Neural progenitor cell (in vitro differentiated cells): ENCODE measurements at regions not wholly inside any gene's neighbourhood (a gene's known extent, or its start where the extent isn't known, plus 50 kb on each side); places are given as distances from the start of the nearest gene placed in this dataset.

Source experiments
- DNase-seq: peaks from one replicate; pipeline ENCODE4 v3.0.0-alpha.2; 2016; ENCODE audit warnings: low spot score
- H2AFZ ChIP-seq: fragments of 200-600 bp; sonication (generic); replicated peaks from 2 replicates; pipeline ENCODE4 v1.6.1; 2016; ENCODE audit warnings: antibody characterized with exemption
- H3F3A ChIP-seq: fragments of 200-600 bp; sonication (generic); 2 replicates; pipeline ENCODE4 v1.6.1; 2016; ENCODE audit warnings: antibody characterized with exemption, low read depth
- H3K27ac ChIP-seq: fragments of 200-600 bp; sonication (generic); 2 replicates; pipeline ENCODE4 v1.5.1; 2016; ENCODE audit warnings: mild to moderate bottlenecking
- H3K27me3 ChIP-seq: fragments of 200-600 bp; sonication (generic); 2 replicates; pipeline ENCODE4 v1.6.1; 2016; ENCODE audit warnings: mild to moderate bottlenecking, moderate library complexity
- H3K36me3 ChIP-seq: fragments of 200-600 bp; sonication (generic); 2 replicates; pipeline ENCODE4 v1.5.1; 2016
- H3K4me1 ChIP-seq: fragments of 200-600 bp; sonication (generic); 2 replicates; pipeline ENCODE4 v1.6.1; 2016; ENCODE audit warnings: mixed run types
- H3K4me2 ChIP-seq: fragments of 200-600 bp; sonication (generic); 2 replicates; pipeline ENCODE4 v1.6.1; 2016
- H3K4me3 ChIP-seq: fragments of 200-600 bp; sonication (generic); 2 replicates; pipeline ENCODE4 v1.5.1; 2016
- H3K79me2 ChIP-seq: fragments of 200-600 bp; sonication (generic); 2 replicates; pipeline ENCODE4 v1.6.1; 2016; ENCODE audit warnings: low read depth
- H3K9ac ChIP-seq: fragments of 200-600 bp; sonication (generic); 2 replicates; pipeline ENCODE4 v1.6.1; 2016
- H3K9me3 ChIP-seq: fragments of 200-600 bp; sonication (generic); 2 replicates; pipeline ENCODE4 v1.5.1; 2016; ENCODE audit warnings: low read depth
- H4K20me1 ChIP-seq: fragments of 200-600 bp; sonication (generic); 2 replicates; pipeline ENCODE4 v1.6.1; 2016; ENCODE audit warnings: low read depth
- H3K27ac Mint-ChIP-seq: 3 replicates; pipeline ENCODE4 v1.8.0; 2021; ENCODE audit warnings: mixed read lengths
- H3K27me3 Mint-ChIP-seq: 2 replicates; pipeline ENCODE4 v1.8.0; 2022; ENCODE audit warnings: low read depth, mild to moderate bottlenecking, inconsistent platforms, moderate library complexity, mixed read lengths; ENCODE audit not compliant: insufficient read depth
- H3K36me3 Mint-ChIP-seq: 3 replicates; pipeline ENCODE4 v1.8.0; 2021; ENCODE audit warnings: mixed read lengths
- H3K4me1 Mint-ChIP-seq: 3 replicates; pipeline ENCODE4 v1.8.0; 2021; ENCODE audit warnings: mixed read lengths
- H3K4me3 Mint-ChIP-seq: 3 replicates; pipeline ENCODE4 v1.8.0; 2021; ENCODE audit warnings: mild to moderate bottlenecking, moderate library complexity, mixed read lengths
- H3K9me3 Mint-ChIP-seq: 3 replicates; pipeline ENCODE4 v1.8.0; 2020; ENCODE audit warnings: mixed read lengths
- CTCF ChIP-seq: fragments of 200-600 bp; sonication (generic); IDR thresholded peaks from 2 replicates; pipeline ENCODE4 v1.5.1; 2017; ENCODE audit warnings: antibody characterized with exemption, mild to moderate bottlenecking
- EZH2 ChIP-seq: fragments of 200-600 bp; sonication (generic); IDR thresholded peaks from 2 replicates; pipeline ENCODE4 v1.6.1; 2017; ENCODE audit warnings: antibody characterized with exemption, mild to moderate bottlenecking, moderate library complexity
- EZH2phosphoT487 ChIP-seq: fragments of 200-600 bp; sonication (generic); IDR thresholded peaks from 2 replicates; pipeline ENCODE4 v1.6.1; 2017; ENCODE audit warnings: antibody characterized with exemption

DNA sequence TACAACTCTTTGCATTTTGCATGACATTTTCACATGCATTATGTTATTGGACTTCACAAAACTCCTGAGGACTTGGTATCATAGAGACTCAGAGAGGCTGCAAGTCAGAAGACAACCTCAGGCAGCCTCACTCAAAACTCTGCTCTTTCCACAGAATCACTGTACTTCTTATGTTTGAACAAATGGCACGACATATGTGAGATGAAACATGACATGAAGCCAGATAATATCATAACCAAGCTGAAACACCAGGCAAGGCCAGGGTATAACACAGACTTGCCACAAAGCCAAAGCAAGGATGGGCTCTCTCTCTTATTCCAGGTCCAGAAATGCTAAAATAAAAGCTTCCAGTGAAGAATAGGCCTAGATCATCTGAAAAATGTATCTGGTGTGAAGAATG, 425.8 kb upstream of the CDH5 start:
- TF ChIP-seq EZH2phosphoT487 (no peak), CTCF (no peak), EZH2 (no peak)
- H3K27ac Mint-ChIP-seq = no peak overlapping the region
- no peak for DNase-seq
- peaks cover 4% of the 10 kb centered on the region for H3K27me3 Mint-ChIP-seq
- Histone ChIP-seq H3K79me2 (no peaks in the 10 kb centered on the region), H2AFZ (no peak overlapping the region), H3F3A (no peaks in the 10 kb centered on the region), H3K4me3 (no peak overlapping the region), H3K27ac (no peak overlapping the region), H3K27me3 (no peaks in the 10 kb centered on the region), H3K36me3 (no peaks in the 10 kb centered on the region), H3K4me1 (no peaks in the 10 kb centered on the region), H3K9me3 (no peaks in the 10 kb centered on the region), H4K20me1 (no peaks in the 10 kb centered on the region), H3K4me2 (no peak overlapping the region), H3K9ac (no peak overlapping the region)
- no peak overlapping the region for H3K4me3 Mint-ChIP-seq
- no peaks in the 10 kb centered on the region for H3K9me3 Mint-ChIP-seq
- no peaks in the 10 kb centered on the region for H3K4me1 Mint-ChIP-seq
- H3K36me3 Mint-ChIP-seq = no peaks in the 10 kb centered on the region

DNA sequence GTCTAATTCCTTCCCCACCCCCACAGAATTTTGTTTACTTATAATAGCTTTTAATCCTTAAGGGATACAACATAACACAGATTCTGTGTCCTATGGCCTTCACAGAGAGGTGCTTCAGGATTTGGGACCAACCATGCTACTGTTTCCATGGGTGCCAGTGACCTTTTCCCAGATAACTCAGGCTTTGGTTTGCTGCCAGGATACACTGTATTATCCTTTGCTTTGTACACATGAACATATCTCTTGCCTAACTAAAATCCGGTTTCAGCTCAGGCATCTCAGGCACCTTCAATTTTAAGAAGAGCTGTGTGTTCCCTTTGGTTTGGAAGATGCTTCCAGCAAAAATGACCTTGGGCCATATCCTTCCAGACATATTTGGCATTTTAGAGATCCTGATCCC, 428.4 kb upstream of the CDH5 start:
- no peaks in the 10 kb centered on the region for H3K36me3 Mint-ChIP-seq
- Histone ChIP-seq H4K20me1 (no peaks in the 10 kb centered on the region), H3K4me1 (no peaks in the 10 kb centered on the region), H3K27me3 (no peaks in the 10 kb centered on the region), H3K4me2 (no peak overlapping the region), H3K79me2 (no peaks in the 10 kb centered on the region), H3K4me3 (no peak overlapping the region), H2AFZ (no peak overlapping the region), H3F3A (no peaks in the 10 kb centered on the region), H3K9me3 (no peaks in the 10 kb centered on the region), H3K9ac (no peak overlapping the region), H3K36me3 (no peaks in the 10 kb centered on the region), H3K27ac (no peak overlapping the region)
- no peak overlapping the region for H3K4me3 Mint-ChIP-seq
- H3K4me1 Mint-ChIP-seq = no peaks in the 10 kb centered on the region
- peaks cover 4% of the 10 kb centered on the region for H3K9me3 Mint-ChIP-seq
- no peak overlapping the region for H3K27ac Mint-ChIP-seq
- peaks cover 2% of the 10 kb centered on the region for H3K27me3 Mint-ChIP-seq
- no peak for DNase-seq
- TF ChIP-seq CTCF = no peak
- TF ChIP-seq EZH2 = no peak
- no peak for TF ChIP-seq EZH2phosphoT487

GRCh38 chr16:65937455-65937854, 429.0 kb upstream of the CDH5 start:
- no peak overlapping the region for H3K27ac ChIP-seq
- no peaks in the 10 kb centered on the region for H3K79me2 ChIP-seq
- TF ChIP-seq EZH2phosphoT487 = no peak
- no peak for TF ChIP-seq CTCF
- TF ChIP-seq EZH2 = no peak
- Mint-ChIP-seq H3K27me3 (peaks cover 2% of the 10 kb centered on the region), H3K4me1 (no peaks in the 10 kb centered on the region), H3K4me3 (no peak overlapping the region), H3K27ac (no peak overlapping the region), H3K36me3 (no peaks in the 10 kb centered on the region), H3K9me3 (peaks cover 4% of the 10 kb centered on the region)
- no peaks in the 10 kb centered on the region for H3K9me3 ChIP-seq
- no peak overlapping the region for H3K4me2 ChIP-seq
- no peaks in the 10 kb centered on the region for H3K36me3 ChIP-seq
- no peak overlapping the region for H3K4me3 ChIP-seq
- H4K20me1 ChIP-seq = no peaks in the 10 kb centered on the region
- H3K4me1 ChIP-seq = no peaks in the 10 kb centered on the region
- H3K27me3 ChIP-seq = no peaks in the 10 kb centered on the region
- H3F3A ChIP-seq = no peaks in the 10 kb centered on the region
- DNase-seq = no peak
- no peak overlapping the region for H2AFZ ChIP-seq
- no peak overlapping the region for H3K9ac ChIP-seq

DNA sequence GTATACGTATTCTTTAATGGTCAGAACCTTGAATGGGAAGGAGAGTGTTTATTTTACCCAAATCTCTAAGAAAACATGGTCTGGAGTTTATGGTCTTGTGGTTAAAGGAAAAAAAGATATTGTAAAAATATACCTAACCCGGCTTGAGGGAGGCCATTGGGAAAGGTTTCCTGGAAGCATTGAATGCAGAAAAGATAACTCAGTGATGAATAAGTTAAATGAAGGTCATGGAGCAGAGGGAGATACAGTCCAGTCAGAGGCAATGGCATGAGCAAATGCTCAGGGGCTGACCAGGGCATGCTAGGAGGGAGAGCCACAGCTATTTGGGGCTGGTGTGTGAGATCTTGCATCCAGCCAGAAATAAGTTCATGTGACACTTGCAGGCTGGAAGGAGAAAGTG, 430.4 kb upstream of the CDH5 start:
- H3K4me3 ChIP-seq = no peak overlapping the region
- Mint-ChIP-seq H3K27ac (no peak overlapping the region), H3K36me3 (no peaks in the 10 kb centered on the region), H3K27me3 (peaks cover 2% of the 10 kb centered on the region), H3K4me1 (no peaks in the 10 kb centered on the region), H3K4me3 (no peak overlapping the region), H3K9me3 (peaks cover 4% of the 10 kb centered on the region)
- no peak overlapping the region for H3K4me2 ChIP-seq
- DNase-seq = no peak
- H3K79me2 ChIP-seq = no peaks in the 10 kb centered on the region
- TF ChIP-seq EZH2phosphoT487 (no peak), EZH2 (no peak), CTCF (no peak)
- H4K20me1 ChIP-seq = no peaks in the 10 kb centered on the region
- no peaks in the 10 kb centered on the region for H3K9me3 ChIP-seq
- no peak overlapping the region for H2AFZ ChIP-seq
- no peak overlapping the region for H3K27ac ChIP-seq
- H3K36me3 ChIP-seq = no peaks in the 10 kb centered on the region
- H3K4me1 ChIP-seq = no peaks in the 10 kb centered on the region
- no peaks in the 10 kb centered on the region for H3K27me3 ChIP-seq
- H3K9ac ChIP-seq = no peak overlapping the region
- no peaks in the 10 kb centered on the region for H3F3A ChIP-seq
